Keratinocyte (primary cell): ENCODE measurements at regions not wholly inside any gene's neighbourhood (a gene's known extent, or its start where the extent isn't known, plus 50 kb on each side); places are given as distances from the start of the nearest gene placed in this dataset.

Experiments
- CTCF ChIP-seq, 3 experiments: IDR thresholded peaks in 1 of 3; conservative IDR thresholded peaks in 1 of 3; optimal IDR thresholded peaks in 1 of 3; 2 replicates in 2 of 3; 3 replicates in 1 of 3; pipeline versions ENCODE3 to v1.5.1; 2011; ENCODE audit warnings: low read length in 3 of 3, mild to moderate bottlenecking in 3 of 3, moderate library complexity in 2 of 3, control low read depth in 1 of 3, inconsistent platforms in 1 of 3; ENCODE audit not compliant: insufficient read depth in 2 of 3; ENCODE audit errors: extremely low read depth in 1 of 3
- EZH2 ChIP-seq: IDR thresholded peaks from one replicate; pipeline ENCODE4 v1.6.1; 2012; ENCODE audit warnings: inconsistent platforms, mild to moderate bottlenecking, low read length, moderate library complexity

DNA sequence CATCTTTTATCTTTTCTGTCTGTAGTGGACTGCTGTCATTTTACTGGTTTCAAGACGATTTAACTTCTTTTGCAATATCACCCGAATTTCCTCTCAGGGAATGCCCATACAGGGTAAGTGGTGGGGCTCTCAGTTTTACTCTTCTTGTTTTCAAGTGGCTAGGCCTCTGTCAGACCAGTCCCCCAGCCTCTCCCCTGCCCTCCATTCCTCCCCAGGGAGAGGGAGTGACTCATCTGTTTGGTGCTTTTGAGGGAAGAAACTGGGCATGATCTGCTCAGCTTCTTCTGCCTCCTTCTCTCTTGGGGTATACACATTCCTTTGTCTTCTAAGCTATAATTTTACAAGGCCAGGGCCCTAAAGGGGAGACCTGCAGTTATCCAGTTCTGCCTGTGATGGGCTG, 332.0 kb downstream of the CBLN1 start:
- TF ChIP-seq CTCF (optimal IDR thresholded peaks at IDR 0.05 in 1 of 3, IDR thresholded peaks at IDR 0.05 in 1 of 3, conservative IDR thresholded peaks at IDR 0.05 in 1 of 3; ENCODE audit: extremely low read depth in 1 of 3, insufficient read depth in 2 of 3, low read length in 3 of 3) (no peak), EZH2 (no peak)
